ENCODE measurements at regions not wholly inside any gene's neighbourhood (a gene's known extent, or its start where the extent isn't known, plus 50 kb on each side); places are given as distances from the start of the nearest gene placed in this dataset.
"Not testable (repeated sequence)": the region's sequence is repeated elsewhere in the genome, so short reads cannot be mapped to it uniquely, and the experiment has no call there.

DNA sequence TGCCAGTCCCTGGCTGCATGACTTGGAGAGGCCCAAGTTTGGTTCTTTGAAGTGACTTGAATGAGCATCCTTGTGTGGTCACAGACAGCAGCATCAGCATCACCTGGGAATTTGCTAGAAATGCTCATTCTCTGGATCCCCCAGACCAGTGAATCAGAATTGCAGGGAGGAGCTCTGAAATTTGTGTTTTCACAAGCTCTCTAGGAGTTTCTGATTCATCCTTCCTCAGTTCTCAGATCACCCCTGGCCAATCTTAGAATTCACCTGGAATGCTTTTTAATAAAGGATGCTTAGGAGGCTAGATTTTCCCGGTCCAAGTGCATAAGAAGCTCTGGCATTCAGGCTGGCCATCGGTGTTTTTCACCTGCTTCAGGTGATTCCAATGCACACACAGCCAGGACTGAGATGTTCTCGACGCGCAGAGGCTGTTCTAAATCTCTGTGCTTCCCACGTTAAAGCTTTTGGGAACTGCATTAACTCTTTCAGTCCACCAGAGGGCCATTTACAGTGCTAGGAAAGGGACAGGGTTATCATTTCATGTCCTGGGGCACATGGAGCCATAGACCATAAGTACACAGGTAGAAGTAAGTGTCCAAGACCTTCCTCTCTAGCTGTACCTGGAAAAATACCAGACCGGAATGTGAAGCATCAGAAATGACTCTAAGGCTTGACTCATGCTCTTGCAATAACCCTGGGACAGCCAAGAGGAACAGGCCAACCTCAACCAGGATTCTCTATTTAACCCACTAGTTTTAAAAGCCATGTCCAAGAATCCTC lies 85.7 kb upstream of the XYLT1 start:
- Mint-ChIP-seq H3K4me1 (peaks cover 0 to 1% (median 0%) of the 10 kb centered on the region in 4 donors), H3K4me3 (no peak overlapping the region), H3K9me3 (no peaks in the 10 kb centered on the region), H3K27ac (peak overlapping the region in 1 of 10 donors; percentile 75), H3K36me3 (no peaks in the 10 kb centered on the region), H3K27me3 (peaks cover 4 to 22% (median 14%) of the 10 kb centered on the region in 5 donors)
- ATAC-seq (no peak), DNase-seq (no peak)
- POLR2A ChIA-PET = no interaction called here

DNA sequence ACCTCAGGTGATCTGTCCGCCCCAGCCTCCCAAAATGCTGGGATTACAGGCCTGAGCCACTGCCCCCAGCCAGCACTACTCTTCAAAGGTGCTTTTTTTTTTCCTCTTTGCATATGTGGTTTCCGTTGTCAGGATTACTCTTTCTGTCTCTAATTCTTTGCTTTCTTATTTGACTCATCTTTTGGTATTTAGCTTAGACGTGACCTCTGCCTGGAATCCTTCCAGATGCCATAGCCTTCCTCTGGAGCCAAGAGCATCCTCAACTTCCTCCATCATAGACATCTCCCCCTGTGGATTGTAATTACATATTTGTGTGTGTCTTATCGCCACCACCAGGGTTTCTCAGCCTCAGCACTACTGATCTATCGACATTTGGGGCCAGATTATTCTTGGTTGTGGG lies 84.4 kb upstream of the XYLT1 start:
- Mint-ChIP-seq H3K4me3 (no peak overlapping the region), H3K9me3 (no peaks in the 10 kb centered on the region), H3K27me3 (peaks cover 2 to 20% (median 12%) of the 10 kb centered on the region in 5 donors), H3K36me3 (no peaks in the 10 kb centered on the region), H3K4me1 (peaks cover 0 to 1% (median 0%) of the 10 kb centered on the region in 4 donors), H3K27ac (no peak overlapping the region)
- POLR2A ChIA-PET = no interaction called here
- ATAC-seq = no peak
- no peak for DNase-seq

DNA sequence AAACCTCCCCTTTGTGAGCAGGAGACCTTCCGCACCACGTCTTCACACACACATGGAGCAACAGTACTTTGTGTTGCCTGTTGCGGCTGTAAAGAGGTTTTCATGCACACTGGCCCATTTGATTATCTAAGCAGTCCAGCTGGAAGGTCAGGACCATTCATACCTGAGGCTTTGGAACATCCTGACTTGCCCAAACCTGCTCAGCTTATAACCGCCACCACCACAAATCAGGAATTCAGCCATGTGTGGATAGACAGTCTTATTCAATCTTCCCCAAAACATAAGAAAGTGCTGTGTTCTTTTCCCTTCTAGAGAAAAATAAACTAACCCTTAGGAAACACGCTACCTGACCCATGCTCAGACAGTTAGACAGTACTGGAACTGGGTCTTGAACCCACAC lies 81.6 kb upstream of the XYLT1 start:
- H3K36me3 Mint-ChIP-seq = no peaks in the 10 kb centered on the region
- H3K9me3 Mint-ChIP-seq = no peaks in the 10 kb centered on the region
- POLR2A ChIA-PET = no interaction called here
- no peak overlapping the region for H3K4me3 Mint-ChIP-seq
- DNase-seq = no peak
- peaks cover 2 to 17% (median 9%) of the 10 kb centered on the region in 5 donors for H3K27me3 Mint-ChIP-seq
- ATAC-seq = no peak
- no peak overlapping the region for H3K27ac Mint-ChIP-seq
- peaks cover 0 to 1% (median 0%) of the 10 kb centered on the region in 4 donors for H3K4me1 Mint-ChIP-seq

DNA sequence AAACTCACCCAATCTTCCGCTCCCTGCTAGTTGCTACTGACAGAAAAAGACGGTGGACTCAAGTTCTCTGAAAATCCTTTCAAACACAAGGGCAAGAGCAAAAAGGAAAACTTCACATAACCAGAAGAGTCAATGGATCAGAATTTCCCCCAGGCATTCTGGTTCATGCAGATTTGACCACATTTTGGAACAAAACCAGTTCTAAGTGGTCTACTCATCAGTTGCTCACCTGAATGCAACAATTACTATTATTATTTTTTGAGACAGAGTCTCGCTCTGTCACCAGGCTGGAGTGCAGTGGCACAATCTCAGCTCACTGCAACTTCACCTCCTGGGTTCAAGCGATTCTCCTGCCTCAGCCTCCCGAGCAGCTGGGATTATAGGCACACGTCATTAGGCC lies 80.9 kb upstream of the XYLT1 start:
- H3K27ac Mint-ChIP-seq, H3K4me3 Mint-ChIP-seq, H3K4me1 Mint-ChIP-seq, DNase-seq, POLR2A ChIA-PET, H3K9me3 Mint-ChIP-seq, ATAC-seq, H3K36me3 Mint-ChIP-seq: not testable (repeated sequence)
- H3K27me3 Mint-ChIP-seq = peaks cover 2 to 17% (median 8%) of the 10 kb centered on the region in 5 donors

DNA sequence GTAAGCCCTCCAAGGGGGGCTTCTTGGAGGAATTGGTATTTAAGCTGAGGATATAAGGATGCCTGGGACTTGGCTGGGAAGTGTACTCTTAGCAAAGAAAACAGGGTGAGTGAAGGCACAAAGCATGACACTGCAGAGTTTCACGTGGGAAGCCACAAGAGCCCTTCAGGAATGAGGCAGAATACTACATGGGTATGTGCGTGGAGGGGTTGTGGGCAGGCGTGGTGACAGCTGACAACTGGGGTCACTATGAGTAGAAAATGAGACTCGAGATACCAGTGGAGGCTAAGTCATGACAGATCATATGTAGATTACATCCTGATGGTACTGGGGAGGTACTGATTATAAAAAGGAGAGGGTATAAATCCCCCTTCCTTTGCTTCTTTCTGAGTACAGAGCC lies 78.1 kb upstream of the XYLT1 start:
- Mint-ChIP-seq H3K9me3 (peaks cover 0 to 3% (median 0%) of the 10 kb centered on the region in 9 donors), H3K4me1 (no peaks in the 10 kb centered on the region), H3K27me3 (peaks cover 0 to 2% (median 0%) of the 10 kb centered on the region in 5 donors), H3K4me3 (no peak overlapping the region), H3K27ac (no peak overlapping the region), H3K36me3 (no peaks in the 10 kb centered on the region)
- no peak for ATAC-seq
- DNase-seq = no peak
- POLR2A ChIA-PET = no interaction called here

DNA sequence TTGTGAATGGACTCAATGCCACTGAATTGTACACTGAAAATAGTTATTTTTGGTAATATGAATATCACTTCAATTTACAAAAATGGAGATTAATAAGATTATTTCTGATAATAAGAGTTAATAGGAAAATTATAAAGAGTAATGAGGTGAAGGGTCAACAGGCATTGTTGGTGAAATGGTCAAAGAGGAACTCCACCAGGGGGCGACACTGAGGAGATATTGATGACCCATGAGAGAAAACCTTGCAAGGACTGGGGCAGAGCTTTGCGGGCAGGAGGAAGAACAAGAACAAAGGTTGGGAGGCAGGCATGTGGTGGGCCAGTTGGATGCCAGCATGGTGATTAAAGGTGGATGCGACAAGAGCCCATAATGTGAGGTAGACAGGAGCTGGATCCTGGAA lies 74.0 kb upstream of the XYLT1 start:
- ATAC-seq (no peak), DNase-seq (no peak)
- no peaks in the 10 kb centered on the region for H3K36me3 Mint-ChIP-seq
- peaks cover 0 to 6% (median 3%) of the 10 kb centered on the region in 5 donors for H3K27me3 Mint-ChIP-seq
- H3K4me1 Mint-ChIP-seq = no peaks in the 10 kb centered on the region
- H3K4me3 Mint-ChIP-seq = no peak overlapping the region
- H3K9me3 Mint-ChIP-seq = peaks cover 0 to 3% (median 0%) of the 10 kb centered on the region in 9 donors
- H3K27ac Mint-ChIP-seq = no peak overlapping the region
- POLR2A ChIA-PET = no interaction called here

DNA sequence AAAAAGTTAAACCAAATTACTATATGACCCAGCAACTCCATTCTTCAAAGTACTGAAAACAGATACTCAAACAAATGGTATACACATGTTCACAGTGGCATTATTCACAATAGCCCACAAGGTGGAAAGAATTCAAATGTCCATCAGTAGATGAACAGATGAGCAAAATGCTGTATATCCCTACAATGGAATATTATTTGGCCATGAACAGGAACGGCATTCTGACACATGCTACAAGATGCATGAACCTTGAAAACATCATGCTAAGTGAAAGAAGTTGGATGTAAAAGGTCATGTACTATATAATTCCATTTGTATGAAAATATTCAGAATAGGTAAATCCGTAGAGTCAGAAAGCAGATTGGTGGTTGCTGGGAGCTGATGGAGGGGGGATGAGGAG lies 73.5 kb upstream of the XYLT1 start:
- H3K4me1 Mint-ChIP-seq = no peaks in the 10 kb centered on the region
- no peaks in the 10 kb centered on the region for H3K36me3 Mint-ChIP-seq
- H3K4me3 Mint-ChIP-seq = no peak overlapping the region
- DNase-seq (no peak), ATAC-seq (no peak)
- H3K27ac Mint-ChIP-seq = no peak overlapping the region
- H3K9me3 Mint-ChIP-seq = peaks cover 0 to 3% (median 0%) of the 10 kb centered on the region in 9 donors
- POLR2A ChIA-PET = no interaction called here
- peaks cover 0 to 9% (median 3%) of the 10 kb centered on the region in 5 donors for H3K27me3 Mint-ChIP-seq

DNA sequence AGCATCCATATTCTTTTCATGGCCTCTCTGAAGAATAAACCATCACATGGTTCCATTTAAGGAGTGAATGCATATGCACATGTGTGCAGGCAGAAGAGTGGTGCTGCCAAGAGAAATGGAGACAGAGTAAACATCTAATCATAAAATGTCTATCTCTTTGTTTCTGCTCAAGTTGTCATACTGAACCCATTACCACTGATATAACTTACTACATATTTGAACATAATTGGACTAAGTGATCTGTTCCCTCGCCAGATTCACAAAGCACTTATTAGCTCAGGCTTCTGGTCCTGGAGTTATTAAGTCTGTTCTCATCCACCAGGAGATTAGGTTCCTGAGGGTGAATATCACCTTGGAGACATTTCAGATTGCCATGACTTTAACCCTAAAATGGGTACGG lies 72.3 kb upstream of the XYLT1 start:
- Mint-ChIP-seq H3K4me3 (no peak overlapping the region), H3K4me1 (no peaks in the 10 kb centered on the region), H3K27ac (no peak overlapping the region), H3K27me3 (peaks cover 0 to 12% (median 3%) of the 10 kb centered on the region in 5 donors), H3K36me3 (no peaks in the 10 kb centered on the region), H3K9me3 (peaks cover 0 to 3% (median 0%) of the 10 kb centered on the region in 9 donors)
- DNase-seq (no peak), ATAC-seq (no peak)
- POLR2A ChIA-PET = no interaction called here

DNA sequence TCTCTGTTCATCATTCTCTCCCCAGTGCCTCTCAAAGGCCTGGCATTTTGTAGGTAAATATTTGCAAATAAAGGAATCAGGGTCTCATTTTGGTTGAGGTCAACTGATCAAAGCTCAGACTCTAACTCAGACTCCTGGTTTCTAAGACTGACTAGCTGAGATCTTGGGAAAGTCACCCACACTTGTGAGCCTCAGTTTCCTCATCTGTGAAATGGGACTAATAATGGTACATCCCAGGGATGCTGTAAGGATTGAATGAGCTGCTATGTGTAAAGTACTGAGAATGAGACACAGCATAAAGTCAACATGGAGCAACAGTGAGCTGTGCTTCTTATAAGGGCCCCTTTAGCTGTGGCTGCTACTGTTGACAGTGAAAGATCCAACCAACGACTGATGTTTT lies 70.6 kb upstream of the XYLT1 start:
- POLR2A ChIA-PET = no interaction called here
- peaks cover 4 to 25% (median 9%) of the 10 kb centered on the region in 5 donors for H3K27me3 Mint-ChIP-seq
- H3K9me3 Mint-ChIP-seq = peaks cover 0 to 3% (median 0%) of the 10 kb centered on the region in 9 donors
- no peak overlapping the region for H3K4me3 Mint-ChIP-seq
- ATAC-seq (no peak), DNase-seq (no peak)
- H3K4me1 Mint-ChIP-seq = no peaks in the 10 kb centered on the region
- H3K27ac Mint-ChIP-seq = peak overlapping the region in 1 of 10 donors; percentile 32
- H3K36me3 Mint-ChIP-seq = no peaks in the 10 kb centered on the region

DNA sequence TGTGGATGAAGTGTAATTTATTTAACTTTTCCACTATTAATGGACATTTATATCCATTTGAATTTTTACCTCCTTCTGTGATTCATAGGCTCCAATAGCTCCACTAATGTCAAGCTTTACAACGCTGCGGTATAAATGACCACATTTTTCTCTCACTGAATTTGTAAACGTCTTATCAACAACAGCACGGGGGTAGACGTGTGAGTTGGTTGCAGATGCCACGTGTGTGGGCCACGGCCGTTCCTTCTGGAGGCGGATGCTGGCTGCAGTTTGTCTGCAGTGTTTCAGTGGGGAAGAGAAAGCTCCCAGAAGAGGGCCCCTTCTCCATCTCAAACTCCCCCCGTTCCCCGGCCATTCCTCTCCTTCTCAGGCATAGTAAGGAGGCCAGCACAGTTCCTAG lies 68.2 kb upstream of the XYLT1 start:
- DNase-seq (no peak), ATAC-seq (no peak)
- Mint-ChIP-seq H3K4me3 (no peak overlapping the region), H3K27ac (no peak overlapping the region), H3K4me1 (no peaks in the 10 kb centered on the region), H3K9me3 (no peaks in the 10 kb centered on the region), H3K27me3 (peaks cover 8 to 38% (median 9%) of the 10 kb centered on the region in 5 donors), H3K36me3 (no peaks in the 10 kb centered on the region)
- POLR2A ChIA-PET = no interaction called here

DNA sequence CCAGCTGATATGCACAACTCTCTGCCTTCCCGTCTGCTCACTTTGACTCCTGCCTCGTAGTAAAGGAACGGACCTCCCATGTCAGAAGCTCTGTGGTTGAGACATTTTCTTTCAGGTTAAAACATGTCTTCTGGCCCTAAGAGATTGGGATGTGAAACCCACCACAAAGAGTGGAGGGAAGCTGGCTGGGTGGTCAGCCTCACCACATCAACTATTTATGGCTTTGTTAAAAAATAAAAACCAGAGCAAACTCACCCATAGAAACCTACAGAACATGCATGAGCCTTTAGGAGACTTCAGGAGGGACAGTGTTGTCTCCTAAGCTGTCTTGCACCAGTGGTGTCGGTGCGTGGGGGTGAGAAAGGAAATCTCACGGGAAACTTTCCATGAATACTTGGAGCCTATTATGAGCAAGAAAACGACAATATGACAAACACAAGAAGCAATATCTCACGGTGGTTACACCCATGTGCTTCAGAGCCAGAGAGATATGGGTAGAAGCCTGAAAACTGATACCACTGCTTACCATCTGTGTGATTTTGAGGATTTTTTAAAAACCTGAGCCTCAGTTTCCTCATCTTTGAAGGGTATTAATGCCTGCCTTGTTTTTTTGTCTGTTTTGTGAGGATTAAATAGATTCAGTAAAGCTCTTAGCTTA lies 61.7 kb upstream of the XYLT1 start:
- ATAC-seq = no peak
- peak overlapping the region in 3 of 10 donors; percentile 13 to 23 (median 22) for H3K27ac Mint-ChIP-seq
- no peak for DNase-seq
- peaks cover 0 to 4% (median 2%) of the 10 kb centered on the region in 3 donors for H3K36me3 Mint-ChIP-seq
- POLR2A ChIA-PET = no interaction called here
- peaks cover under 1 to 20% (median 2%) of the 10 kb centered on the region in 5 donors for H3K27me3 Mint-ChIP-seq
- peaks cover 6 to 23% (median 17%) of the 10 kb centered on the region in 4 donors for H3K4me1 Mint-ChIP-seq
- H3K9me3 Mint-ChIP-seq = peaks cover 0 to 6% (median 0%) of the 10 kb centered on the region in 9 donors
- no peak overlapping the region for H3K4me3 Mint-ChIP-seq

DNA sequence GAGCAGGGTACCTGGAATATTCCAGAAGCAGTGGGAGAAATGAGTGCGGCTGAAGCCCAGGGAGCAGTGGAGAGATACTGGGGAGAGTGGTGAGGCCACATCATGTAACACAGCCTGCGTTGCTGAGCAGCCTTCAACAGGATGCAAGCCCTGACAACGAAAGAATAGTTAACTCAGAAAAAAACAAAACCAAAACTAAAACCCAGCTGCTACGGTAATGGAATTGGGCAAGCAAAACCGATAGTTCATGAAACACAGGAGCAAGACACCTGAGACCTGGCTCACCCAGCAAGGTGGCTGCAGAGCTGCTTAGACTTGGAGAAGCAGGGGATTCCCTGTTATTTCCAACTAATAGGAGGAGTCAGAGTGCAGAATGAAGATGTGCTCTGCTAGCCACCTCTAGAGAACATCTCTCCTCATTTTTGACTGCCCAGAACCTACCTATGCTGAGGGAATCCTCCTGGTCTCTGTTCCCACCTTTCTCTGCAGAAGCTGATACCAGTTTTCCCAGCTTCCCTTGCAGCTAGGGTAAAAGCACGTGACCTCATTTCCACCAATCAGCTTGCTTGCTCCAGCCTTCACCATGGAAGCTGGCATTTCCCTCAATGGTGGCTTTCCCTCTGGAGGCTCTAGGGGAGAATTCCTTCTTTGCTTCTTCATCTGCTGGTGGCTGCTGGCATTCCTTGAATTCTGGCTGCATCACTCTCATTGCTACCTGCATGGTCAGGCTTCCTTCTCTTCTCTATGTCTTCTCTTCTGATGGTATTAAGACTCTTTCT lies 59.4 kb upstream of the XYLT1 start:
- H3K36me3 Mint-ChIP-seq = peaks cover 0 to 4% (median 2%) of the 10 kb centered on the region in 3 donors

More for the DNA sequence above, 59.4 kb upstream of the XYLT1 start:
- Mint-ChIP-seq H3K4me1 (peaks cover 6 to 30% (median 19%) of the 10 kb centered on the region in 4 donors), H3K27me3 (peaks cover 0 to 3% (median 0%) of the 10 kb centered on the region in 5 donors), H3K27ac (peak overlapping the region; percentile 63 to 97 (median 94)), H3K9me3 (peaks cover 0 to 6% (median 0%) of the 10 kb centered on the region in 9 donors), H3K4me3 (peak overlapping the region; percentile 74 to 95 (median 90))
- peak in 7 of 10 donors; percentile 7 to 69 (median 29) for DNase-seq
- POLR2A ChIA-PET = no interaction called here
- ATAC-seq = peak; percentile 93 to 97

All from naive thymus-derived CD8-positive, alpha-beta T cell (primary cell).